ENCODE measurements at regions not wholly inside any gene's neighbourhood (a gene's known extent, or its start where the extent isn't known, plus 50 kb on each side); places are given as distances from the start of the nearest gene placed in this dataset.

DNA sequence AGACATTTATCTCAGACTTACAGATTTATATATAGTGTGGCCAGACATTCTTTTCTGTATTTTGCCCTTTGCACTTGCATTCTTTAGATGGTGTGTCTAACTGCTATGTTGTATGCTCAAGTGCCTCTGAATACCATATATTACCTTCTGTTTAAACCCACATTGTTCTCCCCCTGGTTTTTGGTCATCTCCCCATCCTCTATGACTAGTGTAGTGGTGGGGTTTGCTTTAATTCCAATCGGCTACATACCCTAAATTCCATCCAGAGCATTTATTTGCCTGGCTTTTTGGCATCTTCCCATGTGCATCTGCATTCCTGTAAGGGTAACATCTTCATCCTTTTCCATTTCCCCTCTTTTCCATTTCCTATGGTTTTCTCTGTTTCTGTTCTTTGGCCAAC, 271.0 kb upstream of the SLC30A5 start:
- TF ChIP-seq, protein P1, sequence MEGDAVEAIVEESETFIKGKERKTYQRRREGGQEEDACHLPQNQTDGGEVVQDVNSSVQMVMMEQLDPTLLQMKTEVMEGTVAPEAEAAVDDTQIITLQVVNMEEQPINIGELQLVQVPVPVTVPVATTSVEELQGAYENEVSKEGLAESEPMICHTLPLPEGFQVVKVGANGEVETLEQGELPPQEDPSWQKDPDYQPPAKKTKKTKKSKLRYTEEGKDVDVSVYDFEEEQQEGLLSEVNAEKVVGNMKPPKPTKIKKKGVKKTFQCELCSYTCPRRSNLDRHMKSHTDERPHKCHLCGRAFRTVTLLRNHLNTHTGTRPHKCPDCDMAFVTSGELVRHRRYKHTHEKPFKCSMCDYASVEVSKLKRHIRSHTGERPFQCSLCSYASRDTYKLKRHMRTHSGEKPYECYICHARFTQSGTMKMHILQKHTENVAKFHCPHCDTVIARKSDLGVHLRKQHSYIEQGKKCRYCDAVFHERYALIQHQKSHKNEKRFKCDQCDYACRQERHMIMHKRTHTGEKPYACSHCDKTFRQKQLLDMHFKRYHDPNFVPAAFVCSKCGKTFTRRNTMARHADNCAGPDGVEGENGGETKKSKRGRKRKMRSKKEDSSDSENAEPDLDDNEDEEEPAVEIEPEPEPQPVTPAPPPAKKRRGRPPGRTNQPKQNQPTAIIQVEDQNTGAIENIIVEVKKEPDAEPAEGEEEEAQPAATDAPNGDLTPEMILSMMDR (IDR thresholded peaks at IDR 0.05) = no peak
- TF ChIP-seq POLR2A (IDR thresholded peaks at IDR 0.05) = no peak
